Nephron progenitor cell (in vitro differentiated cells): ENCODE measurements at regions not wholly inside any gene's neighbourhood (a gene's known extent, or its start where the extent isn't known, plus 50 kb on each side); places are given as distances from the start of the nearest gene placed in this dataset.
"Not testable (repeated sequence)": the region's sequence is repeated elsewhere in the genome, so short reads cannot be mapped to it uniquely, and the experiment has no call there.

Experiments
- DNase-seq: peaks from one replicate; pipeline ENCODE4 v3.0.0; 2021
- H3K27ac Mint-ChIP-seq: 2 replicates; pipeline ENCODE4 v1.8.0; 2021; ENCODE audit warnings: mild to moderate bottlenecking, moderate library complexity, mixed read lengths
- H3K27me3 Mint-ChIP-seq: 2 replicates; pipeline ENCODE4 v1.8.0; 2021; ENCODE audit warnings: mild to moderate bottlenecking, low read depth, mixed read lengths; ENCODE audit not compliant: poor library complexity
- H3K36me3 Mint-ChIP-seq: 2 replicates; pipeline ENCODE4 v1.8.0; 2021; ENCODE audit warnings: low read depth, mixed read lengths
- H3K4me1 Mint-ChIP-seq: 2 replicates; pipeline ENCODE4 v1.8.0; 2021; ENCODE audit warnings: mixed read lengths
- H3K4me3 Mint-ChIP-seq: 2 replicates; pipeline ENCODE4 v1.8.0; 2021; ENCODE audit warnings: mild to moderate bottlenecking, moderate library complexity, mixed read lengths
- H3K9me3 Mint-ChIP-seq: 2 replicates; pipeline ENCODE4 v1.8.0; 2021; ENCODE audit warnings: mild to moderate bottlenecking, moderate library complexity, mixed read lengths
- TF ChIP-seq, protein P1 (sequence below): fragments of 200-600 bp; sonication (generic); IDR thresholded peaks from 2 replicates; pipeline ENCODE4 v1.5.0; 2021; ENCODE audit warnings: antibody characterized with exemption

DNA sequence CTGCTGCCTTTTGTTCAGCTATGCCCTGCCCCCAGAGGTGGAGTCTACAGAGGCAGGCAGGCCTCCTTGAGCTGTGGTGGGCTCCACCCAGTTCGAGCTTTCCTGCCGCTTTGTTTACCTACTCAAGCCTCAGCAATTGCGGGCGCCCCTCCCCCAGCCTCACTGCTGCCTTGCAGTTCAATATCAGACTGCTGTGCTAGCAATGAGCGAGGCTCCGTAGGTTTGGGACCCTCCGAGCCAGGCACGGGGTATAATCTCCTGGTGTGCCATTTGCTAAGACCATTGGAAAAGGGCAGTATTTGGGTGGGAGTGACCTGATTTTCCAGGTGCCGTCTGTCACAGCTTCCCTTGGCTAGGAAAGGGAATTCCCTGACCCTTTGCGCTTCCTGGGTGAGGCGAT, 51.9 kb downstream of the DIPK2A start:
- H3K36me3 Mint-ChIP-seq, H3K27me3 Mint-ChIP-seq, DNase-seq, H3K4me3 Mint-ChIP-seq, H3K27ac Mint-ChIP-seq, H3K4me1 Mint-ChIP-seq: not testable (repeated sequence)
- H3K9me3 Mint-ChIP-seq: peaks cover 40% of the 10 kb centered on the region

DNA sequence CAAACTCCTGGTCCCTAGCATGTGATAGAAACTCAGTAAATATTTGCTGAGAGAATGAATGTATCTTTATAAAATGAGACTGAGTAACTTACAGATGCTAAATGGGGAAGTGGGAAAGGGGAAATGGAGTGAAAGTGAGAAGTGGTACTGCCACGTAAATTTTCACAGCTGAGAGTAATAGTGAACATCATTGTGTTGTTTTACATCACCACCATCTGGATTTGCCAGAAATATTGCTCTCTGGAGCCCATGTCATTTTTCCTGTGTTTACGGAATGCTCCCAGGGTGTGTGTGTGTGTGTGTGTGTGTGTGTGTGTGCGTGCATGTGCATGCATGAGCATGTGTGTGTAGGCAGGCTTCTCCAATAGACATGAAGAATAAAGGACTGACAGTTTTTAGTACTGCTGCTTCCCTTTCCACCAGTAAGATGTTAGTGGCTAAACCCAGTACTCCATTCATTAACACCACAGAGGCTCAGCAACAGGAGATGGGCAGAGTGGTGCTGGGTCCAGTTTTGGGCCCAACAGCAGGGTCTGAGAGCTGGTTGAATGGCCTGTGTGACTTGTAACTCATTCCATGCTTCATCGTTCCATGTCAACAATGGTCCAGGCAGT, 57.3 kb downstream of the DIPK2A start:
- H3K9me3 Mint-ChIP-seq: peaks cover 15% of the 10 kb centered on the region
- TF ChIP-seq, protein P1, sequence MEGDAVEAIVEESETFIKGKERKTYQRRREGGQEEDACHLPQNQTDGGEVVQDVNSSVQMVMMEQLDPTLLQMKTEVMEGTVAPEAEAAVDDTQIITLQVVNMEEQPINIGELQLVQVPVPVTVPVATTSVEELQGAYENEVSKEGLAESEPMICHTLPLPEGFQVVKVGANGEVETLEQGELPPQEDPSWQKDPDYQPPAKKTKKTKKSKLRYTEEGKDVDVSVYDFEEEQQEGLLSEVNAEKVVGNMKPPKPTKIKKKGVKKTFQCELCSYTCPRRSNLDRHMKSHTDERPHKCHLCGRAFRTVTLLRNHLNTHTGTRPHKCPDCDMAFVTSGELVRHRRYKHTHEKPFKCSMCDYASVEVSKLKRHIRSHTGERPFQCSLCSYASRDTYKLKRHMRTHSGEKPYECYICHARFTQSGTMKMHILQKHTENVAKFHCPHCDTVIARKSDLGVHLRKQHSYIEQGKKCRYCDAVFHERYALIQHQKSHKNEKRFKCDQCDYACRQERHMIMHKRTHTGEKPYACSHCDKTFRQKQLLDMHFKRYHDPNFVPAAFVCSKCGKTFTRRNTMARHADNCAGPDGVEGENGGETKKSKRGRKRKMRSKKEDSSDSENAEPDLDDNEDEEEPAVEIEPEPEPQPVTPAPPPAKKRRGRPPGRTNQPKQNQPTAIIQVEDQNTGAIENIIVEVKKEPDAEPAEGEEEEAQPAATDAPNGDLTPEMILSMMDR: no peak
- no peak overlapping the region for H3K4me3 Mint-ChIP-seq
- H3K4me1 Mint-ChIP-seq: no peaks in the 10 kb centered on the region
- no peaks in the 10 kb centered on the region for H3K27me3 Mint-ChIP-seq
- no peak overlapping the region for H3K27ac Mint-ChIP-seq
- H3K36me3 Mint-ChIP-seq: peaks cover 6% of the 10 kb centered on the region
- no peak for DNase-seq

DNA sequence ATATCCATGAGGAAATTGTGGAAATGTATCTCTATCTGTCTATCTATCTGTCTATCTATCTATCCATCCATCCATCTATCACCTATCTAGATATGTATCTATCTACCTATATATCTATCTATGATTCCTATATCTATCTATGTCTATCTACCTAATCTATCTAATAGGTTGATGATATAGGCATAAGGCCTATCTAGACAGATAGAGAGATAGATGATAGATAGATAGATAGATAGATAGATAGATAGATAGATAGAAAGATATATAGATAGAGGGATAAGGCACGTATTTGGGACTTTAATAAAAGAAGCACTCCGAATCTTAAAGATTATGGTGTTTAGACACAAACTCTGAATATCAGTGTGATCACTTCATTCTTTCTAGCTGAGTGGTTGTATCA, 58.1 kb downstream of the DIPK2A start:
- no peak overlapping the region for H3K27ac Mint-ChIP-seq
- H3K27me3 Mint-ChIP-seq: peaks cover 2% of the 10 kb centered on the region
- no peaks in the 10 kb centered on the region for H3K36me3 Mint-ChIP-seq
- H3K4me1 Mint-ChIP-seq: no peaks in the 10 kb centered on the region
- TF ChIP-seq, protein P1: no peak
- H3K4me3 Mint-ChIP-seq: no peak overlapping the region
- DNase-seq: no peak
- H3K9me3 Mint-ChIP-seq: peaks cover 6% of the 10 kb centered on the region

DNA sequence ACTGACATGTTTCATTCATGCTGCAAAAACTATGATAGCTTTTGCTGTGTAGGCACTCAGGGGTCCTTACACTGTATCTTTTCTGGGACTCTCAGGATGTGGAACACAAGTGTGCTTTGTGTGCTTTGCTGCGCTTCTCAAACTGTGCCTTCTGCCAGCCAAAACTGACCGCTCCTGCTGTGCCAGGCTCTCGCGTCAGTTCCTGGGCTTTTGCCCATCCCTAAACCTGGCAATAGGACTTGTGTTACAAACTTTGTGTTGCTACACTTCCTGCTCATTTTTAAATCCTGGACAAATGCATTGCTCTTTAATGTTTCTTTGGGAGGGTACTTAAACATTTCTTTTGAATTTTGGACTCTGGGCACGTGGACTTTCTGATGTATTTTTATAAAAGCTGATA, 60.3 kb downstream of the DIPK2A start:
- H3K4me3 Mint-ChIP-seq: no peak overlapping the region
- no peaks in the 10 kb centered on the region for H3K36me3 Mint-ChIP-seq
- TF ChIP-seq, protein P1: no peak
- no peak overlapping the region for H3K27ac Mint-ChIP-seq
- H3K27me3 Mint-ChIP-seq: peaks cover 3% of the 10 kb centered on the region
- H3K4me1 Mint-ChIP-seq: no peaks in the 10 kb centered on the region
- DNase-seq: no peak
- H3K9me3 Mint-ChIP-seq: no peaks in the 10 kb centered on the region

DNA sequence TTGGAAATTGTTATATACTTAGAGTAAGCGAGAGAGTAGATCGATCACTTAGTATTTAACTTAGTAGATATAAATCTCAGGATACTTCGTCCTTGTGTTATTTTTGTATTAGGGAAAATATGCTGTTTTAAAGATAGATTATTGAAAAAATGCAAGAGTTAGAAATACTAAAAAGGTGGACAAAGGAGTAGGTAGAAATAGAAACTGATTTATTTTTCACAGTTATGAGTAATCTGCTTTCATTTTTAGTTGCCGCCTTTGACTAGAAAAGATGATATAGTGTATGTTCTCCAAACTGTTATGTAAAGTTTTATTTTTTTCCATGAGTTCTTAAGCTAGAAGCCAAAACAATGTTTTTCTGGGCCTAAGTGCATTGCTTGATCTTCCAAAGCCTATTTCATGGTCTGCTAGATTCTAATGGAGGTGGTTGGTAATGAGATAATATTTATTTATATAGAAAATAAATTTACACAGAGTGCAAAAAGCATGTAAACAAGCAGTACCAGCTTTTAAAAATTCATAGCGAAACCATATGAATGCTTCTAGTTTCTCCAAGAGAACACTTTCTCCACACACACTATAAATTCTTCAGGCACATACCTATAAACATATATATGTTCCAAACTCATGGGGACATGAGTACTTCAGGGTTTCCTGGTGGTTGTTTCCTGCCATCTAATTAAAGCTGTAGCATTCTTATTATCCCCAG, 61.1 kb downstream of the DIPK2A start:
- H3K4me3 Mint-ChIP-seq: no peak overlapping the region
- no peaks in the 10 kb centered on the region for H3K36me3 Mint-ChIP-seq
- peaks cover 3% of the 10 kb centered on the region for H3K27me3 Mint-ChIP-seq
- no peak for DNase-seq
- H3K27ac Mint-ChIP-seq: no peak overlapping the region
- H3K4me1 Mint-ChIP-seq: no peaks in the 10 kb centered on the region
- TF ChIP-seq, protein P1: no peak
- H3K9me3 Mint-ChIP-seq: no peaks in the 10 kb centered on the region

DNA sequence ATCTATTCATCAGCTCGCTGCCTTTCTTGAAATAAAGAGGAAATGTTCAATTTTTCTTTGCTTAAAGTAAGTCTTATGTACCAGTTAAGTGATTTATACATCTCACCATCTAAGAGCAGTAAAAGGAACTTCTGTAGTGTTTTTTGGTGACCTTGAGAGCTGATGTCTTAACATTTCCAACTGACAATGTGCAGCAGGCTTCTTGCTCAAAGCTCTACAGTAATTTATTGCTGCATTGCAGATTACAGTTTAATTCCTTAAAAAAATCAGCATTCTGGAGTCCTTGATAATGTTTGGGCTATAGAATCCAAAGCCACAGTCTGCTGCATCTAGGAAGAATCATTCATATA, 61.6 kb downstream of the DIPK2A start:
- Mint-ChIP-seq H3K4me1 (no peaks in the 10 kb centered on the region), H3K9me3 (no peaks in the 10 kb centered on the region), H3K27me3 (peaks cover 3% of the 10 kb centered on the region), H3K27ac (no peak overlapping the region), H3K36me3 (no peaks in the 10 kb centered on the region), H3K4me3 (no peak overlapping the region)
- TF ChIP-seq, protein P1: no peak
- DNase-seq: no peak
